Skin epidermis (tissue), 12 donors: ENCODE measurements at regions not wholly inside any gene's neighbourhood (a gene's known extent, or its start where the extent isn't known, plus 50 kb on each side); places are given as distances from the start of the nearest gene placed in this dataset.

Source experiments
- H3K27ac ChIP-seq, 21 experiments: fragments of 200-600 bp; sonication (generic) in 11 of 21; one replicate each; pipeline ENCODE4 v1.5.0; 2020; ENCODE audit warnings: mild to moderate bottlenecking in 3 of 21, inconsistent platforms in 2 of 21, moderate library complexity in 2 of 21
- H3K4me3 ChIP-seq, 7 experiments: fragments of 200-600 bp; sonication (generic) in 2 of 7; one replicate each; pipeline ENCODE4 v1.5.0; 2020; ENCODE audit warnings: inconsistent platforms in 2 of 7, mild to moderate bottlenecking in 2 of 7, moderate library complexity in 1 of 7

DNA sequence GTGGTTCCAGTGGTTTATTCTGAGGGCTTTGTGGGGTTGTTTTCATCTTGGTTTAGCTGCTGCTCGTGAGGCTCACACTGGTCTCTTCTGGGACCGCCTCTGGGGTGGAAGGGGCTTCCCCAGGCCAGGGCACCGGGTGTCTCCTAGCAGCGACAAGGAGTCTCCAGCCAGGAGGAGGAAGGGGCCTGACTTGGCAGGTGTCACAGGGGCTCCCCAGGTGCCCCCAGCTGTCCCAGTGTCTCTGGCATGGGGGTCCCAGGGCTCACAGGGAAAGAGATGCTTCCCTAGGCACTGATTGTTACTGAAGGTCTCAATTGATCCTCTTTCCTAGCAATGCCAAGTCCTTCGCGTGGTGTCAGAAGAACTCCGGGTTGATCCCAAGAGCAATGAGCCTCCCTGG, 241.1 kb upstream of the IRX4 start:
- H3K4me3 ChIP-seq: no peak overlapping the region
- H3K27ac ChIP-seq: no peak overlapping the region

- H3K4me3 ChIP-seq: no peak overlapping the region
Measured at GRCh38 chr5:2120361-2120760, 237.6 kb upstream of the IRX4 start.

DNA sequence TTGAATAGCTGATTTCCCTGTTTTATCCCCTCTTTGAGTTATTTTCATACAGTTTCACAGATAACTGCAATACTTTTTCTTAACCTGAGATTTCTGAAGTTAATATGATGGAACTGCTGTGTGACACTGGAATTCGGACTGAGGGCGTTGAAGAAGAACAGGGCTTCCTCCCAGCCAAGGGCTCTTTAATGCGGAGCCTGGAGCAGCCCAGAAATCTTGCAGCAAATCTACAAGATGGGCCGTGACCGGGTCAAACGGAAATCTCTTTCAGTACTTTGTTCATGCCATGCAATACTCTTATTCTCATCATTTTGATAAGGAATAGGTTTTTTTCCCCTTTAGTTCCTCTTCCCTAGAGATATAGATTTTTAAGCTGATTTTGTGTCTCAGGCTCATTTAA, 236.8 kb upstream of the IRX4 start:
- Histone ChIP-seq H3K4me3 (no peak overlapping the region), H3K27ac (no peak overlapping the region)

More at GRCh38 chr5:2120361-2120760, 237.6 kb upstream of the IRX4 start:
- H3K27ac ChIP-seq: no peak overlapping the region

DNA sequence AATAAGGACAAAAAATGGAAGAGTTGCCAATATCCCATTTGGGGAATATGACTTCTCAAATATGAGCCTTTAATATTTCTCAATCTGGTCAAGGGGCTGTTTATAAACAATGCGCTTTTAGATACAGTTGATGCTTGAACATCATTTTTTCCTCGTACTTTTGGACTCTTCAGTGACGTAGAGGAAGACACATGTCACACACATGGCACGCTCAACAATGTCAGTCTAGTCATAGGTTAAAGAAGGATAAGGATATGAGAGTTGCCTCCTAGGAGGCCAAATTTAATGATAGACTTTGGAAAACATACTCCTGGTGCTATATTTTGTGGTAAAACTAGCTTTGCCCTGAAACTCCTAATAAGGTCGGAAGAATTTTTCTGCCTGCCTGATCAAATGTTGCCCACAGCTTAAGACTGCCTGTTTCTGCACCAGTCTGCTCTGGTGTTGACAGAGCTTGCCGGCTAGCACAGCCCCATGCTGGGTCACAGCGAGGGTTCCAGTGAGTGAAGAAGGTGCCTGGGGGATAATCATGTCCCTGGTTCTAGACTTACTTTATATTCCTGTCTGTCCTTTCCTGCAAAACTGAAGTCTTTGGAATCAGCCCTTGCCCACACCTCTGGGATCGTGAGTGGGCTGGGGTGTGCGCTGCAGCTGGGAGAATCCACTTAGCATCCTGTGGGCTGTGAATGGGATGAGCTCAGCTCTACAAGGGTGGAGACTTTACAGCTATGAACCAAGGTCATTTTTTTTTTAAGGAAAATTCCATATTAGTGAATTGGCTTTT, 230.8 kb upstream of the IRX4 start:
- Histone ChIP-seq H3K4me3 (no peak overlapping the region), H3K27ac (no peak overlapping the region)

DNA sequence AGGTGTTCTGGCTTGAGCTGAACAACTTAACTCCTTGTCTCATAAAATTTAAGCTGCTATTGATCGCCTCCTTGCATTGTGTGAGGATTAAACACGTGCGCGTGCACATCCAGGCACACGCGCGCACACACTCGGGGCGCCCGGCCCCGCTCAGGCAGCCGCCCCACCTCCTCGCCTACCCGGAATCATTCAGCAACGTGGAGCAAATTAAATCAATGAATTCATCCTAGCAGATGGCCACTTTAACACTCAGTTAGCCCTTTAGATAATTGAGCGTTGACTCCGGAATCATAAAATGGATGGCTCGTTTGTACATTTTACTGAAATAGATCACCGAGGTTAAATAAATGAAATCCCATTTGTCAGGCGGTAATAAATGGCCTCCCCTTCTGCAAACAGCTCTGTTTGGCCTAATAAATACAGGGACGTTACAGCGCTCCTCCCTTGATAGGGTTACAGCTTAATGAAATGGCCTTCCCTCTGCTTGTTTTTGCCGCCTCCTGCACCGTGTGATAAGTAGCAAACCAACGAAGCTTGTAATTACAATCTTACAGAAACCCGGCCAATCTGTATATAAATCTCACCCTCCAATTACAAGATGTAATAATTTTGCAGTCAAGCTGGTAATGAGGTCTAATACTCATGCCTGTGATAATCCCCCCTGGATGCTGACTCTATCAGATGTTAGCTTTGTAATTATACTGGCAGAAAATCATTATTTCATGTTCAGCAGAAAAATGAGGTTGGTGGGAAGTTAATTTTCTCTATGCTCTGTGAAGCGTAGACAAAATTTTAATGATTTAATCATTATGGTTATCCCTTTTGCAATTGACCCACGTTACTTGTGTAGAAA, 229.7 kb upstream of the IRX4 start:
- no peak overlapping the region for H3K27ac ChIP-seq
- no peak overlapping the region for H3K4me3 ChIP-seq

- Histone ChIP-seq H3K27ac (no peak overlapping the region), H3K4me3 (no peak overlapping the region)
Measured at GRCh38 chr5:2111569-2112105, 228.9 kb upstream of the IRX4 start.

DNA sequence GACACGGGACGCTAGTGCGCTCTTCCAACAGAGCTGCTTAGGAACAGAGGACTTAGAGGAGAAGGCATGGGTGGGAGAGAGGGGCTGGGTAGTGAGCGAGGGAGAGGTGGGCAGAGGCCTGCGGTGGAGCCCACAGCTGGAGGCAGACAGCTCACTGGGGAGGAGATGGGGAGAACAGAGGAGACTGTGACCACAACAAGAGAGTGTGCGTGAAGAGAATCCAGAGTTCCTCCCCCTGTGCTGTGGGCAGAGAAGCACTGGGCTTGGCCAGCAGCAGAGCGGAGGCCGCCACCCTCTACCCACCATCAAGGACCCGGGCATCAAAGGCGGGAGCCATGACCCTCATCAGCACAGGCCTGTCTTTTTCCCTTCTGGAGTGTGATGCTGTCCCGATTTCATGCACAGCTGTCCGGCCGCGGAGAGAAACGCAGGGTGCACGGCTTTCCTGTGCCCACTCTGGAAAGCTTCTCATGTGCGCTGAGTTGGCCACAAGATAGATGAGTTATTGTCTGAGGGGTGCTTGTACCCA, 228.3 kb upstream of the IRX4 start:
- Histone ChIP-seq H3K27ac (no peak overlapping the region), H3K4me3 (no peak overlapping the region)

DNA sequence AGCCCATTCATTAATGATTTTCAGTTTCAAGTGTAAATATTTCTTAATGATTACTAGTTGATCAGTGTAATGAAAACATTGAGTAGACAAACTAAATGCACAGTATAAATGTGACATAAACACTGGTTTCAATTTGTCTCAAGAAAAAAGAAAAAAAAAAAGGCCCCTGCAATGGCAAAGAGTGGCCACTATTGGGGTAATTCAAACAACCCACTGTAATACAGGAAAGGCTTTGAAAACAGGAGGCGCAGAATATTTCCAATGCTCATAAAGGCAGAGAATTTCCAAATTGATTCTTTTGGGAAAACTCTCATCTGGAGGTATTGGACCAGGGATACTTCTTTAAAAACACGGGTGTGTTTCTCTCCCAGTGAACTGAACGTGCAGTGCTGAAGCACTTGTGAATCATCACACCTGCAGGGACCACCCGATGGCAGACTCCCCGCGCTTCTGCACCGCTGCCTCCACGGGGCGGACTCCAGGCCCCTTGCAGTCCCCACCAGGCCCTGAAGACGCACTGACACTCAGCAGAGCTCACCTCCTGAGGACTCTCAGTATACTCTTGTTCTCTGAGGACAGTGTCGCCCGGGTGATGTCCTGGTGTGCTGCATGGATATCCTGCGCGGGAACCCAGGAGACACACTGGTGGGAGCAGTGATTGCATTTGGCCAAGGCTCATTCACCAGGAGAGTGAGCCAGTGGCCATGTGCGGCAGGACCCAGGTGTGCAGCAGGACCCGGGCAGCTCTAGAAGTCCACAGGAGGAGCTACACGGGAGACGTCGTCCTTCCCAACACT, 227.6 kb upstream of the IRX4 start:
- no peak overlapping the region for H3K4me3 ChIP-seq
- H3K27ac ChIP-seq: no peak overlapping the region

- Histone ChIP-seq H3K4me3 (no peak overlapping the region), H3K27ac (no peak overlapping the region)
Measured at GRCh38 chr5:2109566-2109965, 226.8 kb upstream of the IRX4 start.

DNA sequence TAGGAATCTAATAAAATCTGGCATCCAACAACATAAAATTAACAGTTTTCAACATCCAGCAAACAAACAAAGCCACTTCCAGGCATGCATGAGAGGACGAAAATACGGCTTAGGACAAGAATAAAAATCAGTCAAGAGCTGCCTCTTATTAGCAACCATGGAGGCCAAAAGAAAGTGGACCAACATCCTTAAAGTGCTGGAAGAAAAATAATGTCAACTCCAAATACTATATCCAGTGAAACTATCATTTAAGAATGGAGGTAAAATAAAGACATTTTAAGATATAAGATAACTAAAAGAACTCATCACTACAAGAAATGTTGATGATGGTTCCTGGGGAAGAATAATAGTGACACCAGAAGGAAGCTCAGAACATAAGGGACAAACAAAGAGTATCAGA, 224.0 kb upstream of the IRX4 start:
- no peak overlapping the region for H3K4me3 ChIP-seq
- no peak overlapping the region for H3K27ac ChIP-seq

GRCh38 chr5:2105141-2105540, 222.4 kb upstream of the IRX4 start:
- Histone ChIP-seq H3K27ac (no peak overlapping the region), H3K4me3 (no peak overlapping the region)

- H3K27ac ChIP-seq: no peak overlapping the region
- H3K4me3 ChIP-seq: no peak overlapping the region
Measured at GRCh38 chr5:2103940-2104339, 221.2 kb upstream of the IRX4 start.

GRCh38 chr5:2102819-2103776, 220.4 kb upstream of the IRX4 start:
- Histone ChIP-seq H3K4me3 (no peak overlapping the region), H3K27ac (no peak overlapping the region)

DNA sequence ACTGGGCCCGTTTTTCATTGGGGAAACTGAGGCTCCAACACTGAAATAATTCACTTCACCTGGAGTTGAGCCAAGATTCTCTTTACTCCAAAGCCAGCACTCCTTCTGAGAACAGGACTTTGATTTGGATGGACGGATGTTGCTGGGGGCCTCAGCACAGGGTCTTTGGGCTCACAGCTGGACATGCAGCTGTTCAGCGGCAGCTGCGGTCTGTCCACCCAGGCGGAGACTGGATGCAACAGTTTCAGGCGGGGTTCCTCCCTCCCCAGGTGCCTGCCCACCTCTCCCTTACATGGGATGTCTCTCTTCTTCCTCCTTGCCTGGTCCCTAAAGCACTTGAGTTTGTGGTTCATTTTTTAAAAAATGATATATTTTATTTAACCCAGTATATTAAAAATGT, 219.0 kb upstream of the IRX4 start:
- no peak overlapping the region for H3K4me3 ChIP-seq
- H3K27ac ChIP-seq: no peak overlapping the region

- H3K27ac ChIP-seq: no peak overlapping the region
- no peak overlapping the region for H3K4me3 ChIP-seq
Measured at GRCh38 chr5:2096887-2097505, 214.3 kb upstream of the IRX4 start.

DNA sequence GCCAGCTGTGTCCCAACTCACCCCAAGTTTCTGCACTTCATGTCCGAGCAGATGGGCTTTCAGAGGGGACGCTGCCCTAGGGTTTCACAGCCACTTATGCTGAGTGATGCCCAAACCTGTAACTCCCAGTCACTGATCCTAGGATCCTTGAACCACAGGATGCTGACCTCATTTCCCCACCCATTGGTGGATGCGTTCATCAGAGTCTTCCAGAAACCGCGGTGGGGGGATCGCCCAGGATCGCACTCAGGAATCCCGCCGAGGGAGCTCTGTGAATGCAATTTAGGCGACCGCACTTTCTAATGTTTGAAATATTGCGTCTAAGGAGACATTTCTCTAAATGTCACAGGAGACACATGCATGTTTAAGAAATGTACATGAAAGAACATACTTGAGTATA, 212.3 kb upstream of the IRX4 start:
- Histone ChIP-seq H3K27ac (peak overlapping the region in 6 of 21 experiments; percentile 9 to 87 (median 69)), H3K4me3 (no peak overlapping the region)

DNA sequence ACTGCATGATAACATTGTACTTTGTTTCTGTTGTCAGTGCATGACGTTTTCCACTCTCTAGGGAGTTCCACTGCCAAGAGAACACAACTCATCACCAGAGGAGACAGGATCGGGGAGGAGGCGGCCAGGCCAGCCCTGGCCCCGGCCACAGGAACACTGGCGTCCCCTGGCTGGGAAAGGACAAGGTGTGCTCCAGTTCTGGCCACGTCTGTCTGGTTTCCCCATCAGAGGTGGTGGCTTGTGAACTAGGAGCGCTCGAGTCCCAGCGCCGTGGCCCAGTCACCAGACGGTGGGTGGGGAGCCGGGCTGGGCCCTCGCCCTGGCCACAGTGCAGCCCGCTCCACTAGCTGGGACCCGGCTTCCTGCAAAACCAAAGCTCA, 211.9 kb upstream of the IRX4 start:
- H3K4me3 ChIP-seq: no peak overlapping the region
- peak overlapping the region in 12 of 21 experiments; percentile 9 to 87 (median 61) for H3K27ac ChIP-seq

DNA sequence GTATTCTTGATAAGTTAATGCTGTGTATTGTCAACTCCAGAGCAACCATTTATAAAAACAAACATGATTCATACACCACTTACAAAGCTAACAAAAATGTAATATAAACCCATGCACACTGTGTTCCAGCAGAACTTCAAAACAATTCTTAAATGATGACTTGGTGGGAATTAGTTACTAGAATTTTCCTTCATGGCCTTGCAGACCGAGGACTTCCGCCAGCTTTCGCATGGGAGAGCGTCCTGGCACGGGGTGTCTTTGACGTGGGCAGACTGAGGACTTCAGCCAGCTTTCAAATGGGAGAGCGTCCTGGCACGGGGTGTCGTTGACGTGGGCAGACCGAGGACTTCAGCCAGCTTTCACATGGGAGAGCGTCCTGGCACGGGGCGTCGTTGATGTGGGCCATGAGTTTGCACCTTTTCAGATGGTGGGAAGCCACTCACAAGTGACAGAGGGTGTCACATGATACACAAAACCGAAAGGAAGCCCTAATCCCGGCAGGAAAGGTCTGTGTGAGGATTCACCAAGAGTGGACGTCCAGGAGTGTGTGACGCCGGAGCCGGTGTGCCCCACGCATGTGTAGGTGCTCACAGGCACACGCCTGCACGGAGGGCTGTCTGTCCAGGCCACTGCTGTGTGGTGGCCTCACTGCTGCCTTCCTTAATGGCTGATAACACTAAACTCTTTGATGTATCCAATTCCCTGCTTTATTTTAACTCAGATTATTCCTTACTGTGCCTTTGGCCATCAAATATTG, 211.3 kb upstream of the IRX4 start:
- Histone ChIP-seq H3K27ac (peak overlapping the region in 13 of 21 experiments; percentile 29 to 87 (median 61)), H3K4me3 (no peak overlapping the region)
